ENCODE measurements at regions not wholly inside any gene's neighbourhood (a gene's known extent, or its start where the extent isn't known, plus 50 kb on each side); places are given as distances from the start of the nearest gene placed in this dataset.

- no peak for DNase-seq
Measured at GRCh38 chr2:196249171-196249570, 77.8 kb upstream of the STK17B start.

- no peak for DNase-seq
Measured at GRCh38 chr2:196249860-196250259, 78.5 kb upstream of the STK17B start.

GRCh38 chr2:196251132-196251531 lies 79.8 kb upstream of the STK17B start:
- DNase-seq: no peak

DNA sequence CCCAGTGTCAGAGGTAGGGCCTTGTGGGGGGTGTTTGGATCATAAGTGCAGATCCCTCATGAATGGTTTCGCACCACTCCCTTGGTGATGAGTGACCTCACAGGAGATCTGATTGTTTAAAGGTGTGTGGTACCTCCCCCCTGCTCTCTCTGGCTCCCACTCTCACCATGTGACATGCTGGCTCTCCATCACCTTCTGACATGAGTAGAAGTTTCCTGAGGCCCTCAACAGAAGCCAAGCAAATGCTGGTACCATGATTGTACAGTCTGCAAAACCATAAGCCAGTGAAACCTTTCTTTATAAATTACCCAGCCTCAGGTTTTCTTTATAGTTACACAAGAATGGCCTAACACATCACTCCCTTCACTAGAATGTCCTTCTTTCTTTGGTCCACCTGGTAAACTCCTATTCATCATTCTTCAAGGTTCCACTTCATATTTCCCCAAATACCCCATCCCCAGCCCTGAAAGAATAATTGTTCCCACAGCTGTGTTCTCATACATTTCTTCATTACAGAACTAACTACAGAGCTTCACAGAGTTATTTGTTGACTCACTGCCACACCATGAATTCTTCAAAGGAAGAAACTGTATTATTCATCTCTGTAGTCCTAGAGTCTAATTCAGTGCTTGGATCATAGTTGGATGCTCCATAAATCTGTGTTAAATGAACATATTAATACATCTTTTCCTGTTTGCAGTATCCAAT lies 81.2 kb upstream of the STK17B start:
- DNase-seq: no peak

DNA sequence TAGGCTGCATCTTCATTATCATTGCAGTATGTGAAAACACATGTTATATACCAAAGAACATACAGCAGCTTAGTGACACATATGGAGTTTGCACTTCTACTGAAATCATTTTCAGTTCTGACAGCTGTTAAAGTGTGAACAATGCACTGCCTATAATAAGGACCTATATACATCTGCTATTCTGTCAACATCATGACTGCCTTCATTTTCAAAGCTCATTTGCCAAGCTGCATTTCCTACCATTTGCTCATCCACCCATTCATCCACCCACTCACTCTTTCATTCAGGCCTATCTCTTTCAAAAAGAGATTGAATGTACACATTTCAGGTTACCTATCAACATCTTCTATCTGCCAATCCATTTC lies 81.7 kb upstream of the STK17B start:
- no peak for DNase-seq

- no peak for DNase-seq
Measured at GRCh38 chr2:196256585-196256984, 85.2 kb upstream of the STK17B start.

DNA sequence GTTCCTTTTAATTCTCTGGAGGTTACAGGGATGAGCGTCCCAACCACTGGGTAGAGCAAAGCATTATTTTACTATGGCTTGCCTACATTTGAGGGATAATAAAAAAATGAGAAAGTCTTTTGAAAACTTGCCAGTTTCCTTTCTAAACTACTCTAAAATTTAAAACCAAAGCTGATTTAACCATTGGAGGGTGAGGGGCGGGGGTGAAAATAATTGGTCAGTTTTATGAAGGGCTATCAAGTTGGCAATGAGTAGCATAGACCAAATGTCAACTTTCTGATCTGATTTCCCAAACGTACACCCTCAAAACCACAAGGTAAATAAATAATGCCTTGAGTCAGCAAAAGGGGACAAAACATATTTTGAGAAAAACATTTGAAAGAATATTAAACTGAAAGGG lies 85.7 kb upstream of the STK17B start:
- no peak for DNase-seq

DNA sequence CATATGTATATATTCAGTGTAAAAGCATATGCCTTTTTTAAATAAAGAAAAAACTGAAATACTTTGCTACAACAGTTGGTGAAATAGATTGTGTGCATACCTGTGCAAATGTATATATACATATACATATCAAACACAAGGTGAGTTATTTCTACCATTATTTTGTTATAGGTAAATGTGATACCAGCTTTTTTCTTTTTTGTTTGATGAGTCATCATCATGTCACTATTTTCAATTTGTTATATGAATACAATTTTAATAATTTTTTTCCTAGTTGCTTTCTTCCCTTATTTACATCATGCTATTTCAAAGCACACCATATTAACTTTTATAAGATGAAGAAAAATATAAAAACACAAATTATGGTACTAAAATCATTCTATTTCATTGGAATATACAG lies 87.0 kb upstream of the STK17B start:
- no peak for DNase-seq

DNA sequence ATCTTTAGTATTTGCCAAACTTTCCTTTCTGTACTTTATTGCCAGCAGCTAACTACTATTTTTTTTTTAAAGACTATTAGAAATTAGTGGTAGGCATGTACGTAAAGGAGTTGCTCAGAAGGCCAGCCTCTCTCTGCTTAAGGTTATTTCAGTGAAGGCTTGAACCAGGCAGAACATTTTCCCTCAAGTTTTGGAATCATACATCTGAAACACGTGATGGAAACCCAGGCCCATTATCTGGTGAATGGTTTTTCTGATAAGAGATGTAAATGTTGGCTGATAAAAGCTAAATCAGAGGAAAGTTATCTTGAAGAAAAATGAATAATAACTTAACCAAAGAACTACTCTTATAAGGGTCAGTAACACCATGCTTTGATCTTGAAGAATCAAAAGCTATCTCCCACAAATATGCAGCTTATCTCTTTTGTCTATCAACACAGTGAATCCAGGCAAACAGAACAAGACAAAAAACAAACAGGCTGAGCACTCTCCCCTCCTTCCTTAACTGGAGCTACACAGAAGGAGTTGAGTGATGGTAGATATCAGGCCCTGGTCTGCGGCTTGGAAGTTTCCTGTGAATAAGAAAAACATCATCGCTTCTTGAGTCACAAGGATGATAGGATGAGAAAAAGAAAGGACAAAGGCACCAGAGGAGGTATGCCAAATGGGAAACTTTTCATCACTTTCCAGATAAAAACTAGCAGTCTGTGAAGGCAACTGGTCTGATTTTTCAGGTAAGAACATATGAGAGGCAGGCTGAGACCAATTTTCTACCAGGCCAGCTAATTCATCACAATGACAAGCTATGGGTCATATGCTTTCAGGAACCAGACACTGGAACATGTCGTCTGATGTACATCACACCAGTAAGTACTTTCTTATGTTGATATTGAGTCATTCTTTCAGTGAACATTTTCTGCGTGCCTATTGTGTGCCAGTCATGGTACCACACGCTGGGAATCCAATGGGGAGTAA lies 88.4 kb upstream of the STK17B start:
- no peak for DNase-seq

GRCh38 chr2:196260546-196260945 lies 89.2 kb upstream of the STK17B start:
- DNase-seq: no peak

- DNase-seq: no peak
Measured at GRCh38 chr2:196262606-196263005, 91.2 kb upstream of the STK17B start.

GRCh38 chr2:196263181-196263747 lies 91.9 kb upstream of the STK17B start:
- DNase-seq: peak in 1 of 2 experiments; percentile 22

- no peak for DNase-seq
Measured at GRCh38 chr2:196266351-196266750, 95.0 kb upstream of the STK17B start.

DNA sequence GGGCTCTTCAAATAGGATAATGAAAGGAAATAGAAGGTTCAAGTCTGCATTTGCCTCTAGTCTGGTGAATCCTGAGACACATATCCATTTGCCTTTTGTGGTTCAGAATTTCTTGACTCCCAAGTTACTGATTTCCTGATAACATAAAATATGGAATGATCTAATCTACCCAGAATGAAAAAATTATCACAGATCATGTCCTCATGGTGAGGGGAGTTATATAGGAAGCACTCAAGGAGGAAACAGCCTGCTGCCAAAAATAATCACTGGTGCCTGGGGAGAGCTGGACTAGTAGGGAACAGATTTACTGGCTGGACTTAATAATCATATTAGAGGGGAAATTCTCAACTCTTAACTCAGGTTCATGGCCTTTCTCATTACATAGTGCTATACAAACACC lies 95.5 kb upstream of the STK17B start:
- DNase-seq: no peak

DNA sequence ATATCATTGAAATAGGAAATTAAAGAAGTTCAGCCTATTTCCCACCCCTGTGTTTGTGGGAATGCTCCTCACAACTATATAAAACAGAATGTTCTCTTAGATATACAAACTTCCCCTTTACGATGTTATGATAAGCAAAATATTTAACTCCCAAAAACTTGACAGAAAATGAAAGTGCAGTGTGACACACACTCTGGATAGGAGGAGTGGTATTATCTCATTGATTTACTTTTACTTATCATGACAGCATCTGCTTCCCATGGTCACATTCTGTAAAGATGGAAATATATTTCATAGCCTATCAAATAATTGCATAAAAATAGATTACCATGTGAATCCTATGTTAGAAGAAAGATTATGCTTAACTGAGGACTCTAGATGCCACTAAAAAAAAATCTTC lies 96.6 kb upstream of the STK17B start:
- DNase-seq: no peak

- no peak for DNase-seq
Measured at GRCh38 chr2:196268538-196269338, 97.4 kb upstream of the STK17B start.

DNA sequence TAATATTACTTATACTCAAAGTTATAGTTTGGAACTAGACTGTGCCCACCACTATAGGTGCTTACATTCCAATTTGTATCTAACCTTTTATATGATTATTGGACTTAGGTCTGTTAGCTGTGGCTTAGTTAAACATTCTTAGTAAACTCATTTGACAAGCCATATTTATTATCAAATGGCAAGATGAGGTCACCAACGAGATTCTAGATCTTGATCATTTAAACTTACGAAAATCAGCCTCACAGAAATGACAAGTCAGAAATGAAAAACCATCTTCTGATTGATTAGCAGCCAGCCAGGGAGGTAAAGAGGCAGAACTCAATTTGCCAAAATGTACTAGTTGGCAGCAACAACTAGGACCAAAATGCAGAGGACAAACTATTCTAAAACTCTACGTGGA lies 100.4 kb upstream of the STK17B start:
- no peak for DNase-seq

DNA sequence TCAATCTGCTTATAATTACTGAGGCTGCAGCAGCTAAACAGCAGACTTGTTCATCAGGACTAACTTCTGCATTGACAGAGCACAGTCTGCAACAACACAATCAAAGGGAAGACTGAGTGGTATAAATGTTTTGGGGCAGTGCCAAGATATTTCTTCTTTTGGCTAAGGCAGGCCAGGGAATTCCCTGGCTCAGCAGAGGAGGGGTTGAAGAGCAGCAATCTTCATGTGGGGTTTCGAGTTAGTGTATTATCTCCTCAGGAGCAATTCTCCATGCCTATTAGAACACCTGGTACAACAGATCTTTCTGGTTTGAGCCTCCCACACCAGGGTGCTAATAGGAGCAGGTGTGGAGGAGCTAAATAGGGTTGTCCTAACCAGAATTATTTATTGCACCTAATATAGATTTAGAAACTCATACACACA lies 103.0 kb upstream of the STK17B start:
- no peak for DNase-seq

DNA sequence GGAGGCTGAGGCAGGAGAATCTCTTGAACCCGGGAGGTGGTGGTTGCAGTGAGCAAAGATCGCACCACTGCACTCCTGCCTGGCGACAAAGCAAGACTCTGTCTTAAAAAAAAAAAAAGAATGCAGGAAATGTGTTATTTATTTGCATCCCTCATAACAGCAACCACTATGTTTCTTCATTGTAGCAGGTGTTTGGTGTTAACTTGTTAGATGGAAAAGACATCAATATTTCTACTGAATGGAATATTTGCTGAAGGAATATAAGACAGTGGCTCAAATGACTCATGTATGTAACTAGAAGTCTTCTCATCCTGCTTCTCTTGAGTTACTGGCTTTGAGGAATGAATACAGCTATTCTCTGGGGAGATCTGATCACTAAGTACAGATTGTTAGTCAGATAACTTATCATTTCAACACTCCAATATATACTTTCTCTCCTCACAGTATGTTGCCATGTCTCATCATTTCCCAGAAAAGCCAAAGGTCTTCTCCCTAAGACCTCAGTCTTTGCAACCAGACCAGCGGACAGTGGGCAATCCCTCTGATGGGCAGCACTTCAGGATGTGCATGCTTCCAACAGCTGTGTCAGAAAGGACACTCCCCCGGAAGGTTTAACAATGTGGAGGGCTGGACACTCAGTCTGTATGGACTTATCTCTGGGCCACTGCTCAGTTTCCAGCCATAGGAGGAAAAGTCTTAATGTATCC lies 104.4 kb upstream of the STK17B start:
- DNase-seq: peak in 1 of 2 experiments; percentile 4

- DNase-seq: peak; percentile 37 to 55
Measured at GRCh38 chr2:196276421-196276820, 105.0 kb upstream of the STK17B start.

DNA sequence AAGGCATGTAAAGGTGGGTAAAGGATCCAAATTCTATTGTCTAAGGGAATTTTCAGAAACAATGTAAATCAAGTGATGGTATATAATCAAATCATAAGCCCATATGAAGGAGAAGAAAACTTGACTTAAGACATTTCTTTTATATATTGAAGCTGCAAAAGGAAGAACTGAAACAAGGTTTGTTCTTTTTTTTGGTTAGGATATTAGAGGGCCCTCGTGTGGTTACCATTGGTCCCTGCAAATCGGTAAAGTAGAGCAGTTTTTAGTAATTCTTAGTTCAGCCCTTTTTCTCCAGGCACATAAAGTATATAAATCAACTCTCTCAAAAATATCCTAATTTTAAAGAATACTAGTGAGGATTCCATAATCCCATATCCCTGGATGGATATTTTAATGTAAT lies 105.6 kb upstream of the STK17B start:
- DNase-seq: peak in 1 of 2 experiments; percentile 19

DNA sequence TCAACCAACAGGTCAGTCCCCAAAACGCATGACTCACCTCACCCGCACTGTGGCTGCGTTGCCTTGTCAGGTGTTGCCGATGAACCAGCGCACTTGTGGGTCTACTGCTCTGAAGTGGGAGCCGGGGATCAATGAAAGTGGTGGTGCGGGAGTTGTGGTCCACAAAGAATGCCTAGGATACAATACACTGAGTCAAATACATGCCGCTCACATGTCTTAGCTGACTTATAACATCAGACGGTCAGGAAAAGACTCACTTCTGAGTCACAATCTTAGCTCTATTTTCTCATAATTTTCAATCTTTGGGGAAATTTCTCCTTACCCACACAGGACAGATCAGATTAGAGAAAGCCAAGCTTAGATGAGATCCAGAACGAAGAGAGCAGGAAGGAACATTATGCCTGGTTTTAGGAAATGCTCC lies 107.1 kb upstream of the STK17B start:
- DNase-seq: no peak

All from NCI-H526 (cell line).